ENCODE measurements at regions not wholly inside any gene's neighbourhood (a gene's known extent, or its start where the extent isn't known, plus 50 kb on each side); places are given as distances from the start of the nearest gene placed in this dataset.
"Not testable (repeated sequence)": the region's sequence is repeated elsewhere in the genome, so short reads cannot be mapped to it uniquely, and the experiment has no call there.

- in situ Hi-C loops (cut with MboI; ENCODE audit: low pct_unique_long_range_greater_than_20kb, low sequenced_read_pairs) = no loop called here
- no peak for DNase-seq
Measured at GRCh38 chr20:11509776-11510175, 407.9 kb upstream of the BTBD3 start.

GRCh38 chr20:11511821-11512220 is 405.9 kb upstream of the BTBD3 start:
- in situ Hi-C loops (cut with MboI; ENCODE audit: low pct_unique_long_range_greater_than_20kb, low sequenced_read_pairs) = no loop called here
- no peak for DNase-seq

- in situ Hi-C loops (cut with MboI; ENCODE audit: low pct_unique_long_range_greater_than_20kb, low sequenced_read_pairs); DNase-seq: not testable (repeated sequence)
Measured at GRCh38 chr20:11513241-11513745, 404.4 kb upstream of the BTBD3 start.

DNA sequence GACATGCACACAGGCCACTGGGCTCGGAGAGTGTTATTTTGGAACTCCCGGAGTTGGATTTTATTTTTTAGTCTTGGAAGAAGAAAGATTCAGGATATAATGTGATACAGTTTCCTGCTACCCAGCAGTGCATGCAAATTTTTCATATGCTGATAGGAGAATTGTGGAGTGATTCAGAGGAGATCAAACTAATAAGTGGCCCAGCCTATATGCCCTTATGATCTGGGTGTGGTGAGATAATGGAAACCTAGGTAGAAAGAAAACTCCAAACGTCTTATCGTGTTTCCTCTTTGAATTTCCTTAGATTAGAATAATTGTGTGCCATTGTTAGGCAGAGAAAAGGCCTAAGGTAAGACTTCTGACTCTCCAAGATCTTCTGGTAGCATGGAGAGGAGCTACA is 401.2 kb upstream of the BTBD3 start:
- in situ Hi-C loops (cut with MboI; ENCODE audit: low pct_unique_long_range_greater_than_20kb, low sequenced_read_pairs) = no loop called here

DNA sequence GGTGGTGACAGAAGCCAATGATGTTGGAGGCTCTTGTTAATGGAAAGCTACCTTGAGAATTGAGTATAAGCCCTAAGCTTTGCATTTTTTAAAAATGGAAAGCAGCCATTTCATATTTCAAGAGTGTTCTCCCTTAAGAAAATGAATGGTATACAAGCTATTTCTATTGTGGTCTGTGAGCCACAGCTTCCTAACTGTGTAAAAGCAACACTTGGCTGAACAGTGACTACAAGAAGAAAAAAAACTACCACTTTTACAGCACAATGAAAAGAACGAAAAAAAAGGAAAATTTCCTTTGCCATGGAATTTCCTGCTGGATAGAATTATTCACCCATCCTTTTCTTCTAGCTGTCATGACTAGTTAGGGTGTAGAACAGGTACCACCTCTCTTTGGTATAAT is 397.1 kb upstream of the BTBD3 start:
- in situ Hi-C loops (cut with MboI; ENCODE audit: low pct_unique_long_range_greater_than_20kb, low sequenced_read_pairs) = no loop called here
- DNase-seq = no peak

More for the DNA sequence above, 401.2 kb upstream of the BTBD3 start:
- no peak for DNase-seq

GRCh38 chr20:11521476-11522365 is 396.0 kb upstream of the BTBD3 start:
- DNase-seq = no peak
- in situ Hi-C loops (cut with MboI; ENCODE audit: low pct_unique_long_range_greater_than_20kb, low sequenced_read_pairs) = no loop called here

DNA sequence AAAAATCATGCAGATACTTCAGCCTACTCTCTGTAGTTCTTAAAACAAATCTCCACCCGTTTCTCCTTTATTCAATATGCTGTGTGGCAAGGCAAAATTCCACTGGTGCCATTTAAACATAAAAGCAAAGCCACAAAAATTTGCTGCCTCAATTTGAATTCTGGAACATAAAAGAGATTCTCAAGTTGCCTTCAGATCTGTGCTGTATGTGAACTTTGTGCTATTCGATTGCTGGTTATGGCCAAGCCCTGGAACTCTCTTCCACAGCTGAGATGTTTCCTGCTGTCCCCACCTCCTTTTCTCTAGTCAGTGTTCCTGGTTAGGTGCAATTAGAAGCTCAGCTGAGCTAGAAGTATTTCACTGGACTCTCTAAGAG is 395.3 kb upstream of the BTBD3 start:
- in situ Hi-C loops (cut with MboI; ENCODE audit: low pct_unique_long_range_greater_than_20kb, low sequenced_read_pairs) = no loop called here
- no peak for DNase-seq

DNA sequence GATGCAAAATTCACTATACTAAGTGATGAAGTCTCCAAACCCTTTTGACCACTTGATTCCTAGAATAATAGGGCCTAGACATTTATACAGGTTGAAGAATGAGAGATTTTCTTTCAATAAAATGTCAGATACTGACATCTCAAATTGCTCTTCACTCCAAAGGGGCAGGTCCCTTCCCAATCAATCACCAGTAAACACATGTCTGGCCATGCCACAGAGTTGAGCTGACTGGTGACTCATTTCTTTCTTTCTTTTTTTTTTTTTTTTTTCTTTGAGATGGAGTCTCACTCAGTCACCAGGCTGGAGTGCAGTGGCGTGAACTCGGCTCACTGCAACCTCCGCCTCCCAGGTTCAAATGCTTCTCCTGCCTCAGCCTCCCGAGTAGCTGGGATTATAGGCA is 388.6 kb upstream of the BTBD3 start:
- no peak for DNase-seq
- in situ Hi-C loops (cut with MboI; ENCODE audit: low pct_unique_long_range_greater_than_20kb, low sequenced_read_pairs) = no loop called here

- DNase-seq = no peak
- in situ Hi-C loops (cut with MboI; ENCODE audit: low pct_unique_long_range_greater_than_20kb, low sequenced_read_pairs) = no loop called here
Measured at GRCh38 chr20:11537032-11537431, 380.7 kb upstream of the BTBD3 start.

DNA sequence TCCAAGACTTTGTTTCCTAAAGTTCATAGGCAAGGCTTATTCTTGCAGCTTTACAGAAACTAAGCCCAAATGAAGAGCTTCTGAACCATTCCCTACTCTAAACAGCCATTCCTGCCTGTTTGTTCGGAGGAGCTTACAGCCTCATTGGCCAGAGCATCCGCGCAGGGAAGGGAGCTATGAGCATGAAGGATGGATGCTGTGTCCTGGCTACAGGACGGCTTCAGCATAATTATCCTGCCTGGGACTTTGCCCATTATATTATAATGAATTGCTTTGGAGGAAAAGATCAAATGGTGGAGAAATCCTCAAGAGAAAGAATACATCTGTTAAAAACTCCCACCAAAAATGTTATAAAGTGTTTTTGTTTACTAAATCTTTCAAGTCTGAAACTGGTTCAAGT is 378.2 kb upstream of the BTBD3 start:
- in situ Hi-C loops (cut with MboI; ENCODE audit: low pct_unique_long_range_greater_than_20kb, low sequenced_read_pairs) = no loop called here
- DNase-seq = no peak

DNA sequence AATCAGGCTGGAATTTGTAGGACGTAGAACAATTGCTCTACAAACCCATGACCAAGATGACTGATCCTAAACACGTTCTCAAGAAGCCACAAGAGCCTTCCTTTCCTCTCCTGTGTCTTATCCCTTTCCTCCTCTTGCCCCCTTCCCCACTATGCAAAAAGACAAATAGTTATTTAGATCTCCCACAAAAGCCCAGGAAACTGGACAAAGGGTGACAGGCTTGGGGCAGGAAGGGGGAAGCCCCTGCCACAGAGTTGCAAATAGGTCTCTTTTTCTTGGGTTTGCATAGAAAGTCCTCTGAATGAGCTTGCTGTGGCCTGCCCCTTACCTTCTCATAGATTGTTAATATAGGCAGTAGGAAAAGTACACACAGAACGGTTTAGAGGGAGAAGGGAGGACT is 377.1 kb upstream of the BTBD3 start:
- in situ Hi-C loops (cut with MboI; ENCODE audit: low pct_unique_long_range_greater_than_20kb, low sequenced_read_pairs) = no loop called here
- no peak for DNase-seq

DNA sequence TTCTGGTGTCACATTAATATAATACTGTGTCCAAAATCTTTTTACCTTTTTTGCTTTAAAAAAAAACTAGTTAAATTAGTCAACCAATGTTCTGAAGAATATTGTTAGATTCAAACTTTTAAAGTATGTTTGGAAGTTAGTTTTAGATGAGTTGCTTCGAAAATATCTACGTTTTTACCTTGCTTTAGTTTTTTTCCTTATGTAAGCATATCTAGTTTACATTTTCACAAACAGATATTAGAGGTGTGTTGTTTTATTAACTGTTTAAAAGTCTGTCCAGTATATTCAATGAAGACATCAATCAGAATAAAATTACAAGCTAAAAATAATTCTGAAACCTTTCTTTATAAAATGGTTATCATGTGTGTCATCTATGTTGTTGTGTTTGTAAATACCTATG is 375.0 kb upstream of the BTBD3 start:
- DNase-seq = no peak
- in situ Hi-C loops (cut with MboI; ENCODE audit: low pct_unique_long_range_greater_than_20kb, low sequenced_read_pairs) = no loop called here

- peak; percentile 63 for DNase-seq
- in situ Hi-C loops (cut with MboI; ENCODE audit: low pct_unique_long_range_greater_than_20kb, low sequenced_read_pairs) = no loop called here
Measured at GRCh38 chr20:11544029-11544678, 373.5 kb upstream of the BTBD3 start.

- DNase-seq = no peak
- in situ Hi-C loops (cut with MboI; ENCODE audit: low pct_unique_long_range_greater_than_20kb, low sequenced_read_pairs) = no loop called here
Measured at GRCh38 chr20:11546939-11547338, 370.8 kb upstream of the BTBD3 start.

DNA sequence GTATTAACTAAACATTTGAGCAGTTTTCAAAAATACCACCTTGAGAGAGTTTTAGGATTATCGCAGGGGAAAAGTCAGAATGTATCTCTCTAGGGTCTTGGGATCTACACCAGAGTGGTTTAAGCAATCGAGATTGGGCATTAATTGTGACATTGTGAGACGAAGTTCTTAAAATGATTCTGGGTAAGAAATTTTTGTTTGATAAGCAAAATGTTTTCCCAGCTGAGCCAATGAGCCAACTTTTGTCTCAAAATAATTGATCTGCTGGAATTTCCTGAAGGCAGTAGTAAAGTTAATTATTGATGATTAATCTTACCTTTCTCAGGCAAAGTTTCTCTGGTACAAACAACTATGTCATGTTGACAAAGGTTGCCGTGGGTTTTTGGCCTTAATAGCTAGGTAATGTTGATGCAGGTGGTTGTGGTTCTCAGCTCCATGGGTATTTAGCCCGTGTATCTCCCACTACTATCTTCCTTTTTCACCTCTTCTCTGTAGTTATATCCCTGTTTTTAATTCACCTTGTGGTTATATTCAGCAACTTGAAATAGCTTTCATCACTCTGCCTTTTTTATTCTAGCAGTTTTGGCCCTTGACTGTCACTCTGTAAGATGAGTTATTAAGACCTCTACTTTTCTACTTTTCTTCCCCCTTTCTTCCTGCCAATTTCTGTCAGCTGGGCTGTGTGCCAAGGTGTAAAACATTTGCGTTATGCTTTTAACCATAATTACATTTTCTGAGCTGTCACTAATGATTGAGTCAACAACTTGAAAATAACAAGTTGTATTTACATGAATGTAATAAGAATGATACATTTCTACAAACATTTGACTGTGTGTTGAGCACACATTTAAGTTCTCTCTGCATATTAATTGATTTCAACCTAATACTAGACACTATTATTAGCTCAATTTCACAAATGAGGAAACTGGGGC is 368.3 kb upstream of the BTBD3 start:
- DNase-seq = no peak
- in situ Hi-C loops (cut with MboI; ENCODE audit: low pct_unique_long_range_greater_than_20kb, low sequenced_read_pairs) = no loop called here

DNA sequence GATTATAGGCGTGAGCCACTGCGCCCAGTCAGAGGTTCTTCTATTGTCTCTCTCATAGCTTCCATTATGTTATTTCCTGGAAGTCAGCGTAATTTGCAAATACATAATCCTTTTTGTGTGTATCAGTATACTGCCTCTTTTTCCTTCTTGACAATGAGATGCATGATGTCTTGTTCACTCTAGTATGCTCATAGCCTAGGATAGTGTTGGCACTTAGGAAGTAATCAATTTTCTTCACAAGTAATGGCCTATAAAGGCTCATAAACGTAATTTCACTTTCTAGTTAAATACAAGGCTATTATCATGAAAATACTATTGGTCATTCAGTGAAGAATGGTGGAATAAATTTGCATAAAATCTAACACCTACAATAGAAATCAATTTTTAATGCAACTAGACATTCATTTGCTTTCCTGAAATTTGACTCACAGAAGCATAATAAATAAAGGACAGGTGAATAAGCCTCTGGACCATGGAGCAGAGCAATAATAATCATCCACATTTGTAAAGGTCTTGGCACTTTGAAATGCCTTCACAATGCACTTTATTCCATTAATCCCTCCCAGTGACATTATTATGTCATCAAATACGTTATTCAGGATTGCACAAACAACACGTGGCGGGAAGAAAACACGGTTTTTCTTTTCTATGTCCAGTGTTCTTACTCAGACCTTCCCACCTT is 366.9 kb upstream of the BTBD3 start:
- in situ Hi-C loops (cut with MboI; ENCODE audit: low pct_unique_long_range_greater_than_20kb, low sequenced_read_pairs) = no loop called here
- DNase-seq = no peak

- in situ Hi-C loops (cut with MboI; ENCODE audit: low pct_unique_long_range_greater_than_20kb, low sequenced_read_pairs) = no loop called here
- DNase-seq = no peak
Measured at GRCh38 chr20:11551479-11551878, 366.2 kb upstream of the BTBD3 start.

- DNase-seq = no peak
- in situ Hi-C loops (cut with MboI; ENCODE audit: low pct_unique_long_range_greater_than_20kb, low sequenced_read_pairs) = no loop called here
Measured at GRCh38 chr20:11553603-11554002, 364.1 kb upstream of the BTBD3 start.

GRCh38 chr20:11555510-11555909 is 362.2 kb upstream of the BTBD3 start:
- DNase-seq = no peak
- in situ Hi-C loops (cut with MboI; ENCODE audit: low pct_unique_long_range_greater_than_20kb, low sequenced_read_pairs) = no loop called here

Data from KBM-7 (cell line).